ENCODE measurements at regions not wholly inside any gene's neighbourhood (a gene's known extent, or its start where the extent isn't known, plus 50 kb on each side); places are given as distances from the start of the nearest gene placed in this dataset.
A peak's percentile ranks its signal among the peaks of the same experiment; 100 is the strongest.

DNA sequence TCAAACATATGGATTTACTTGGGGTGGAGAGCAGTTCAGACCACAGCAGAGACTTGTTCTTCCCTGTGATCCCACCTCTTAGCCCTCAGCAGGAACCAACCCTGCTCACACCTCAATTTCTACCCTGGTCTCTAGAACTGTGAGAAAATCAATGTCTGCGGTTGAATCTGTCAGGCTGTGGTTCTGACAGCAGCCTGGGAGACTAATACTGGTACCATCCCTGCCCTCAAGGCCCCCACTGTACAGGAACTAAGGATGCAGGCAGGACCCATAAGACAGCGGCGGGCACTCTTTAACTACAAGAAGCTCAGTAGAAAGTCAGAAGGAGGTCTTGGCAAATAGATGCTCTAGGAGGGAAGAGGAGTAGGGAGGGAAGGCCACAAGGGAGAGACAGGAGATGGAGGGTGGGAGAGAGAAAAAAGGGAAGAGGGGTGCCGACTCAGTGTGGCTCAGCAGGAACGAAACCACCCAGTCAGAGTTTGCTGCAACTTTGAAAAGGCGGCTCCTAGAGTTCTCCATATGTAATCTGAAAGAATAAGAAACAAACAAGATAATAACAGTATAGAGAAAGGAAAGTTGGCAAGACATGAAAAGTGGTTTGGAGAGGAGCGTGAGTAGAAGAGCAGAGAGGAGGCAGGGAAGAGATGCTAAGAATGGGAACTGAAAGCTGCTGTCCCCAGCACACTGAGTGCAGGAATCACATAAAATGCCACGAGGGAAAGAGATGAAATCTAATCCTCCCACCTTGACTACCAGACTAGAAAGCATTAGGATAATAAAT lies 323.9 kb upstream of the ID2 start:
- no peak overlapping the region for H3K4me3 Mint-ChIP-seq (ENCODE audit: unreplicated experiment)
- Histone ChIP-seq H3K36me3 (ENCODE audit: control insufficient read depth, insufficient read depth, low read length) (no peaks in the 10 kb centered on the region), H3K4me3 (ENCODE audit: low read depth, low read length) (no peak overlapping the region), H3K27me3 (replicated peaks; ENCODE audit: control insufficient read depth, insufficient read depth, low read length) (no peaks in the 10 kb centered on the region), H3K9me3 (0 out of 2 replicates have a peak, but pooled peaks cover 3% of the 10 kb centered on the region), H3K4me1 (peaks cover 1% of the 10 kb centered on the region)
- ChIA-PET CTCF (no interaction called here), POLR2A (no interaction called here)
- DNase-seq: no peak
- no peak overlapping the region for H3K27ac Mint-ChIP-seq (ENCODE audit: unreplicated experiment)
- peaks cover 2% of the 10 kb centered on the region for H3K4me1 Mint-ChIP-seq (ENCODE audit: low read depth, unreplicated experiment)
- H3K27me3 Mint-ChIP-seq (ENCODE audit: insufficient read depth, unreplicated experiment): peaks cover 5% of the 10 kb centered on the region
- H3K36me3 Mint-ChIP-seq (ENCODE audit: insufficient read depth, unreplicated experiment): no peaks in the 10 kb centered on the region
- no peaks in the 10 kb centered on the region for H3K9me3 Mint-ChIP-seq (ENCODE audit: unreplicated experiment)
- intact Hi-C loops (cut with micrococcal nuclease; ENCODE audit: unreplicated experiment): no loop called here
- BruUV-seq (replicated peaks): no TSS peak
- TF ChIP-seq, protein P1, sequence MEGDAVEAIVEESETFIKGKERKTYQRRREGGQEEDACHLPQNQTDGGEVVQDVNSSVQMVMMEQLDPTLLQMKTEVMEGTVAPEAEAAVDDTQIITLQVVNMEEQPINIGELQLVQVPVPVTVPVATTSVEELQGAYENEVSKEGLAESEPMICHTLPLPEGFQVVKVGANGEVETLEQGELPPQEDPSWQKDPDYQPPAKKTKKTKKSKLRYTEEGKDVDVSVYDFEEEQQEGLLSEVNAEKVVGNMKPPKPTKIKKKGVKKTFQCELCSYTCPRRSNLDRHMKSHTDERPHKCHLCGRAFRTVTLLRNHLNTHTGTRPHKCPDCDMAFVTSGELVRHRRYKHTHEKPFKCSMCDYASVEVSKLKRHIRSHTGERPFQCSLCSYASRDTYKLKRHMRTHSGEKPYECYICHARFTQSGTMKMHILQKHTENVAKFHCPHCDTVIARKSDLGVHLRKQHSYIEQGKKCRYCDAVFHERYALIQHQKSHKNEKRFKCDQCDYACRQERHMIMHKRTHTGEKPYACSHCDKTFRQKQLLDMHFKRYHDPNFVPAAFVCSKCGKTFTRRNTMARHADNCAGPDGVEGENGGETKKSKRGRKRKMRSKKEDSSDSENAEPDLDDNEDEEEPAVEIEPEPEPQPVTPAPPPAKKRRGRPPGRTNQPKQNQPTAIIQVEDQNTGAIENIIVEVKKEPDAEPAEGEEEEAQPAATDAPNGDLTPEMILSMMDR (IDR thresholded peaks at IDR 0.05; ENCODE audit: insufficient read depth in 1 of 2, low read depth in 1 of 2, low read length in 1 of 2, severe bottlenecking in 1 of 2, unreplicated experiment in 1 of 2): no peak

DNA sequence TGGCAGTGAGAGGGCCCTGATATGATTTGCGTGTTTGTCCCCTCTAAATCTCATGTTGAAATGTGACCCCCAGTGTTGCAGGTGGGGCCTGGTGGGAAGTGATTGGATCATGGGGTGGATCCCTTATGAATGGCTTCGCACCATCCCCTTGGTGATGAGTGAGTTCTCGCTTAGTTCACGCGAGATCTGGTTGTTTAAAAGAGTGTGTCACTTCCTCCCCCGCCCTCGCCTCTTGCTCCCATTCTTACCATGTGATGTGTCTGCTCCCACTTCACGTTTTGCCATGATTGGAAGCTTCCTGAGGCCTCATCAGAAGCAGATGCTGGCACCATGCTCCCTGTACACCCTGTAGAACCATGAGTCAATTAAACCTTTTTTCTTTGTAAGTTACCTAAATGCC lies 319.9 kb upstream of the ID2 start:
- H3K36me3 Mint-ChIP-seq (ENCODE audit: insufficient read depth, unreplicated experiment): no peaks in the 10 kb centered on the region
- Histone ChIP-seq H3K4me3 (ENCODE audit: low read depth, low read length) (no peak overlapping the region), H3K9me3 (no peaks in the 10 kb centered on the region), H3K4me1 (peaks cover 17% of the 10 kb centered on the region), H3K36me3 (ENCODE audit: control insufficient read depth, insufficient read depth, low read length) (no peaks in the 10 kb centered on the region), H3K27me3 (replicated peaks; ENCODE audit: control insufficient read depth, insufficient read depth, low read length) (no peaks in the 10 kb centered on the region)
- DNase-seq: no peak
- CTCF ChIA-PET: no interaction called here
- H3K4me3 Mint-ChIP-seq (ENCODE audit: unreplicated experiment): no peak overlapping the region
- TF ChIP-seq, protein P1 (IDR thresholded peaks at IDR 0.05; ENCODE audit: insufficient read depth in 1 of 2, low read depth in 1 of 2, low read length in 1 of 2, severe bottlenecking in 1 of 2, unreplicated experiment in 1 of 2): no peak
- H3K27me3 Mint-ChIP-seq (ENCODE audit: insufficient read depth, unreplicated experiment): peaks cover 5% of the 10 kb centered on the region
- no peak overlapping the region for H3K27ac Mint-ChIP-seq (ENCODE audit: unreplicated experiment)
- intact Hi-C loops (cut with micrococcal nuclease; ENCODE audit: unreplicated experiment): no loop called here
- no peaks in the 10 kb centered on the region for H3K9me3 Mint-ChIP-seq (ENCODE audit: unreplicated experiment)
- POLR2A ChIA-PET: no interaction called here
- H3K4me1 Mint-ChIP-seq (ENCODE audit: low read depth, unreplicated experiment): peaks cover 23% of the 10 kb centered on the region
- BruUV-seq (replicated peaks): no TSS peak

DNA sequence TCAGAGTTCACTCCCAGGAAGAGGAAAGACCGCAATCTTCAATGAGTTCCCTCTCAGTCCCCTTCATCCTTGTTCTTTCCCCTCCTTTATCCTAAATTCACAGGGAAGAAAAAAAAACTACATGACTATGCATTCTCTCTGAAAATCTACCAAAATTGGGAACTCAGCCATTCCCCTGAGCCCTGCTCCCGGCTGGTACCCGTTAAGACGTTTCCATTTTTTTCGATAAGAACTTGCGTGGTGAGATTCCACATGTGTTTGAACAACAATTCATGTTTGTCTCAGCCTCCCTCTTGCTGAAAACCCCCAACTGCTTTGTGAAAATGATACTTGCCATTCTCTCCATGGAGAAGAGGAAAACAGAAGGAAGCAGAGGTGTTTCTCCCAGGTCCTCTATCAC lies 318.7 kb upstream of the ID2 start:
- intact Hi-C loops (cut with micrococcal nuclease; ENCODE audit: unreplicated experiment): no loop called here
- no TSS peak for BruUV-seq (replicated peaks)
- H3K4me1 Mint-ChIP-seq (ENCODE audit: low read depth, unreplicated experiment): peaks cover 23% of the 10 kb centered on the region
- no peaks in the 10 kb centered on the region for H3K36me3 ChIP-seq (ENCODE audit: control insufficient read depth, insufficient read depth, low read length)
- H3K4me1 ChIP-seq: peaks cover 17% of the 10 kb centered on the region
- TF ChIP-seq, protein P1 (IDR thresholded peaks at IDR 0.05; ENCODE audit: insufficient read depth in 1 of 2, low read depth in 1 of 2, low read length in 1 of 2, severe bottlenecking in 1 of 2, unreplicated experiment in 1 of 2): no peak
- no peak for DNase-seq
- no peaks in the 10 kb centered on the region for H3K36me3 Mint-ChIP-seq (ENCODE audit: insufficient read depth, unreplicated experiment)
- no peak overlapping the region for H3K4me3 ChIP-seq (ENCODE audit: low read depth, low read length)
- H3K27ac Mint-ChIP-seq (ENCODE audit: unreplicated experiment): peak overlapping the region; percentile 22
- H3K27me3 ChIP-seq (replicated peaks; ENCODE audit: control insufficient read depth, insufficient read depth, low read length): no peaks in the 10 kb centered on the region
- no peak overlapping the region for H3K4me3 Mint-ChIP-seq (ENCODE audit: unreplicated experiment)
- no peaks in the 10 kb centered on the region for H3K9me3 Mint-ChIP-seq (ENCODE audit: unreplicated experiment)
- H3K9me3 ChIP-seq: no peaks in the 10 kb centered on the region
- peaks cover 1% of the 10 kb centered on the region for H3K27me3 Mint-ChIP-seq (ENCODE audit: insufficient read depth, unreplicated experiment)
- ChIA-PET CTCF (no interaction called here), POLR2A (no interaction called here)

Data from Caco-2 (cell line).